HCT116 (cell line): ENCODE measurements at regions not wholly inside any gene's neighbourhood (a gene's known extent, or its start where the extent isn't known, plus 50 kb on each side); places are given as distances from the start of the nearest gene placed in this dataset.

ENCODE experiments used
- ATAC-seq: fragments of 200-7000 bp; cut with Tn5 transposase; 2 replicates; pipeline ENCODE4 v1.9.1; 2020; ENCODE audit warnings: mild to moderate bottlenecking, moderate library complexity
- BruUV-seq: library from RNA; stranded (reverse); fragments of 400-500 nt; replicated peaks from 2 replicates; lab custom pipeline; 2021; lab: Mats Ljungman, UMichigan
- CTCF ChIA-PET: fragments of 300-600 bp; sonication (Branson Sonifier 250); formaldehyde crosslinking; loops from one replicate; lab custom pipeline; 2021; ENCODE audit warnings: antibody characterized with exemption; lab: Charles Lee
- POLR2A ChIA-PET: fragments of 300-600, 350-600 bp; sonication (Branson Sonifier 250); formaldehyde crosslinking; loops from one replicate; lab custom pipeline; 2021; ENCODE audit warnings: antibody characterized with exemption; lab: Charles Lee
- RAD21 ChIA-PET, 2 experiments: fragments of 300-600 bp; sonication (Branson Sonifier 250); formaldehyde crosslinking; loops; one replicate each; lab custom pipeline; 2023; ENCODE audit warnings: low total read pairs in 2 of 2; ENCODE audit not compliant: uncharacterized antibody in 2 of 2, unreplicated experiment in 2 of 2, low non-redundant PET in 1 of 2; lab: Charles Lee
- DNase-seq: peaks from one replicate; pipeline ENCODE4 v3.0.0-alpha.2; 2010; ENCODE audit warnings: low read depth, low spot score
- H2AFZ ChIP-seq: fragments of 200-600 bp; shearing (Covaris generic), sonication (generic); 2 replicates; pipeline ENCODE4 v1.6.1; 2017; ENCODE audit warnings: low read depth, mixed run types, mixed read lengths, antibody characterized with exemption, low read length; ENCODE audit not compliant: poor library complexity, severe bottlenecking
- H3K27ac ChIP-seq: 2 replicates; pipeline ENCODE4 v1.5.1; 2012; ENCODE audit warnings: low read depth, low read length
- H3K27me3 ChIP-seq: fragments of 200-600 bp; sonication (generic); 2 replicates; pipeline ENCODE4 v1.6.1; 2016; ENCODE audit warnings: mixed run types, low read length, mixed read lengths; ENCODE audit not compliant: insufficient read depth
- H3K36me3 ChIP-seq, 2 experiments: fragments of 200-500 bp in 1 of 2; fragments of 200-600 bp in 1 of 2; sonication (Bioruptor generic) in 1 of 2; sonication (generic) in 1 of 2; 2 replicates each; pipeline versions ENCODE4 v1.5.1 to v1.6.1; 2014 to 2016; ENCODE audit warnings: low read length in 2 of 2, inconsistent platforms in 1 of 2, mixed read lengths in 1 of 2, mixed run types in 1 of 2; ENCODE audit not compliant: insufficient read depth in 2 of 2, control insufficient read depth in 1 of 2
- H3K4me1 ChIP-seq, 2 experiments: fragments of 200-600 bp in 1 of 2; sonication (generic) in 1 of 2; 2 replicates each; pipeline versions ENCODE4 v1.5.1 to v1.6.1; 2012 to 2017; ENCODE audit warnings: low read length in 2 of 2, inconsistent platforms in 1 of 2, mild to moderate bottlenecking in 1 of 2, mixed read lengths in 1 of 2, mixed run types in 1 of 2, moderate library complexity in 1 of 2; ENCODE audit not compliant: insufficient read depth in 2 of 2, control insufficient read depth in 1 of 2
- H3K4me2 ChIP-seq: fragments of 200-600 bp; sonication (generic); 2 replicates; pipeline ENCODE4 v1.6.1; 2017; ENCODE audit warnings: mixed run types, low read length, mixed read lengths
- H3K4me3 ChIP-seq, 2 experiments: fragments of 200-600 bp in 1 of 2; sonication (generic) in 1 of 2; replicated peaks in 1 of 2; 2 replicates each; pipeline ENCODE4 v1.5.1; 2011 to 2016; ENCODE audit warnings: low read length in 2 of 2, control low read depth in 1 of 2, low read depth in 1 of 2, mild to moderate bottlenecking in 1 of 2, mixed read lengths in 1 of 2, mixed run types in 1 of 2
- H3K79me2 ChIP-seq: fragments of 200-600 bp; sonication (generic); 2 replicates; pipeline ENCODE4 v1.6.1; 2017; ENCODE audit warnings: mild to moderate bottlenecking, mixed run types, low read length, moderate library complexity, mixed read lengths; ENCODE audit not compliant: insufficient read depth
- H3K9ac ChIP-seq: fragments of 200-600 bp; sonication (generic); 2 replicates; pipeline ENCODE4 v1.6.1; 2016; ENCODE audit warnings: low read length, mixed read lengths
- H3K9me2 ChIP-seq: fragments of 200-600 bp; sonication (generic), shearing (Covaris generic); 2 replicates; pipeline ENCODE4 v1.6.1; 2017; ENCODE audit warnings: mixed run types, mild to moderate bottlenecking, moderate library complexity; ENCODE audit not compliant: insufficient read depth
- H3K9me3 ChIP-seq, 2 experiments: fragments of 200-500 bp in 1 of 2; fragments of 200-600 bp in 1 of 2; sonication (Bioruptor generic) in 1 of 2; sonication (generic) in 1 of 2; 2 replicates each; pipeline ENCODE4 v1.6.1; 2014 to 2017; ENCODE audit warnings: low read length in 2 of 2, mixed read lengths in 2 of 2, inconsistent platforms in 1 of 2, low read depth in 1 of 2, mild to moderate bottlenecking in 1 of 2, mixed run types in 1 of 2, moderate library complexity in 1 of 2; ENCODE audit not compliant: control insufficient read depth in 1 of 2, insufficient read depth in 1 of 2
- H4K20me1 ChIP-seq: fragments of 200-600 bp; sonication (generic), shearing (Covaris generic); 2 replicates; pipeline ENCODE4 v1.6.1; 2017; ENCODE audit warnings: mixed run types, mild to moderate bottlenecking, moderate library complexity; ENCODE audit not compliant: insufficient read depth
- CBX3 ChIP-seq: IDR thresholded peaks from 2 replicates; pipeline ENCODE4 v1.6.1; 2012; ENCODE audit warnings: low read depth
- CEBPB ChIP-seq: IDR thresholded peaks from 2 replicates; pipeline ENCODE4 v1.6.1; 2012; ENCODE audit warnings: low read depth
- CTCF ChIP-seq, 3 experiments: fragments of 200-600 bp in 1 of 3; sonication (generic) in 1 of 3; IDR thresholded peaks in 2 of 3; conservative IDR thresholded peaks in 1 of 3; 2 replicates each; pipeline ENCODE4 v1.5.1; 2012 to 2017; ENCODE audit warnings: low read depth in 2 of 3, low read length in 2 of 3, antibody characterized with exemption in 1 of 3, borderline replicate concordance in 1 of 3, control low read depth in 1 of 3, mild to moderate bottlenecking in 1 of 3, mixed read lengths in 1 of 3, mixed run types in 1 of 3, moderate library complexity in 1 of 3; ENCODE audit not compliant: insufficient read depth in 1 of 3
- EGR1 ChIP-seq: IDR thresholded peaks from 2 replicates; pipeline ENCODE4 v1.6.1; 2012; ENCODE audit warnings: low read depth
- ELF1 ChIP-seq: IDR thresholded peaks from 2 replicates; pipeline ENCODE4 v1.6.1; 2012; ENCODE audit warnings: low read depth, borderline replicate concordance
- EZH2 ChIP-seq: fragments of 200-600 bp; sonication (generic); IDR thresholded peaks from 2 replicates; pipeline ENCODE4 v1.6.1; 2017; ENCODE audit warnings: antibody characterized with exemption, mixed run types
- EZH2phosphoT487 ChIP-seq: fragments of 200-600 bp; IDR thresholded peaks from 2 replicates; pipeline ENCODE4 v1.6.1; 2018; ENCODE audit warnings: antibody characterized with exemption, borderline replicate concordance
- FOSL1 ChIP-seq: IDR thresholded peaks from 2 replicates; pipeline ENCODE4 v1.6.1; 2012; ENCODE audit warnings: low read depth
- JUND ChIP-seq: IDR thresholded peaks from 2 replicates; pipeline ENCODE4 v1.6.1; 2012
- RAD21 ChIP-seq: IDR thresholded peaks from 2 replicates; pipeline ENCODE4 v1.6.1; 2012; ENCODE audit warnings: low read depth, mild to moderate bottlenecking
- REST ChIP-seq: IDR thresholded peaks from 2 replicates; pipeline ENCODE4 v1.6.1; 2012; ENCODE audit warnings: low read depth
- SIN3A ChIP-seq: IDR thresholded peaks from 2 replicates; pipeline ENCODE4 v1.6.1; 2012; ENCODE audit warnings: low read depth
- SP1 ChIP-seq: IDR thresholded peaks from 2 replicates; pipeline ENCODE4 v1.6.1; 2012; ENCODE audit warnings: low read depth
- SRF ChIP-seq: IDR thresholded peaks from 2 replicates; pipeline ENCODE4 v1.6.1; 2012; ENCODE audit warnings: low read depth
- TCF7L2 ChIP-seq: IDR thresholded peaks from 2 replicates; pipeline ENCODE4 v1.7.0; 2011; ENCODE audit warnings: borderline replicate concordance, inconsistent platforms; ENCODE audit not compliant: insufficient read depth, insufficient read length; ENCODE audit errors: extremely low read depth
- ZFX ChIP-seq: fragments of 450-650 bp; IDR thresholded peaks from 2 replicates; pipeline ENCODE4 v1.6.1; 2017
- ZNF274 ChIP-seq: fragments of 200-500 bp; sonication (Bioruptor generic); IDR thresholded peaks from 2 replicates; pipeline ENCODE4 v1.6.1; 2014; ENCODE audit warnings: mild to moderate bottlenecking, low read depth, low read length, inconsistent platforms
- intact Hi-C: fragments of 100-400 bp; cut with micrococcal nuclease; formaldehyde crosslinking; loops from 2 replicates; pipeline ENCODE4 v1.10.0; 2022
- TF ChIP-seq, protein P1 (sequence below): IDR thresholded peaks from 2 replicates; pipeline ENCODE4 v1.6.1; 2012

GRCh38 chr3:177824841-177825240 is 627.6 kb upstream of the TBL1XR1 start:
- DNase-seq (no peak), ATAC-seq (no peak)
- H2AFZ ChIP-seq: no peak overlapping the region
- ChIA-PET RAD21 (no interaction called here), CTCF (no interaction called here), POLR2A (interaction anchor here (0.6 kb wide), 1 partner anchor 71 kb away, joined by 3 read pairs; no protein-coding TSS in a partner anchor)
- H3K9ac ChIP-seq: no peak overlapping the region
- H4K20me1 ChIP-seq: no peaks in the 10 kb centered on the region
- H3K36me3 ChIP-seq: no peaks in the 10 kb centered on the region
- H3K4me1 ChIP-seq: peaks cover 3 to 8% of the 10 kb centered on the region in 2 experiments; a peak in 2 of 4 replicates
- intact Hi-C loops: no loop called here
- H3K27me3 ChIP-seq: no peaks in the 10 kb centered on the region
- TF ChIP-seq TCF7L2 (no peak), SRF (no peak), SIN3A (no peak), EZH2 (no peak), RAD21 (no peak), CBX3 (no peak), ZFX (no peak), CEBPB (no peak), JUND (no peak), ZNF274 (no peak), SP1 (no peak), EZH2phosphoT487 (no peak), EGR1 (no peak), ELF1 (no peak)
- TF ChIP-seq, protein P1, sequence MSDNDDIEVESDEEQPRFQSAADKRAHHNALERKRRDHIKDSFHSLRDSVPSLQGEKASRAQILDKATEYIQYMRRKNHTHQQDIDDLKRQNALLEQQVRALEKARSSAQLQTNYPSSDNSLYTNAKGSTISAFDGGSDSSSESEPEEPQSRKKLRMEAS: no peak
- no peak overlapping the region for H3K4me2 ChIP-seq
- no peaks in the 10 kb centered on the region for H3K9me2 ChIP-seq
- H3K9me3 ChIP-seq: no peaks in the 10 kb centered on the region
- H3K79me2 ChIP-seq: no peaks in the 10 kb centered on the region
- no peak overlapping the region for H3K4me3 ChIP-seq
- H3K27ac ChIP-seq: no peak overlapping the region
- BruUV-seq: no TSS peak

- no peak overlapping the region for H3K27ac ChIP-seq
- H3K4me2 ChIP-seq: no peak overlapping the region
- no peak overlapping the region for H3K9ac ChIP-seq
- ChIA-PET CTCF (no interaction called here), POLR2A (no interaction called here), RAD21 (no interaction called here)
- H3K9me3 ChIP-seq: no peaks in the 10 kb centered on the region
- no peaks in the 10 kb centered on the region for H3K9me2 ChIP-seq
- no peak overlapping the region for H3K4me3 ChIP-seq
- H3K4me1 ChIP-seq: peaks cover 3 to 8% of the 10 kb centered on the region in 2 experiments; a peak in 2 of 4 replicates
- ATAC-seq (no peak), DNase-seq (no peak)
- H4K20me1 ChIP-seq: no peaks in the 10 kb centered on the region
- no peaks in the 10 kb centered on the region for H3K79me2 ChIP-seq
- BruUV-seq: no TSS peak
- H2AFZ ChIP-seq: no peak overlapping the region
- H3K36me3 ChIP-seq: no peaks in the 10 kb centered on the region
- no peak for TF ChIP-seq RAD21
- TF ChIP-seq REST: no peak
- TF ChIP-seq FOSL1: no peak
- TF ChIP-seq CTCF (IDR thresholded peaks at IDR 0.05 in 2 of 3, conservative IDR thresholded peaks at IDR 0.05 in 1 of 3; ENCODE audit: borderline replicate concordance in 1 of 3, insufficient read depth in 1 of 3, low read depth in 2 of 3, low read length in 2 of 3): no peak
- intact Hi-C loops: no loop called here
- H3K27me3 ChIP-seq: no peaks in the 10 kb centered on the region; the same call in 1 of the 2 replicates
Measured at GRCh38 chr3:177826253-177826652, 629.0 kb upstream of the TBL1XR1 start.
